CD4-positive, alpha-beta T cell treated with Interleukin-15 for 1 hour (primary cell): ENCODE measurements at regions not wholly inside any gene's neighbourhood (a gene's known extent, or its start where the extent isn't known, plus 50 kb on each side); places are given as distances from the start of the nearest gene placed in this dataset.

Experiments
- DNase-seq: peaks from one replicate; pipeline ENCODE4 v3.0.0-alpha.2; 2020

GRCh38 chr10:3478153-3478552 is 305.6 kb upstream of the PITRM1 start:
- DNase-seq: no peak

DNA sequence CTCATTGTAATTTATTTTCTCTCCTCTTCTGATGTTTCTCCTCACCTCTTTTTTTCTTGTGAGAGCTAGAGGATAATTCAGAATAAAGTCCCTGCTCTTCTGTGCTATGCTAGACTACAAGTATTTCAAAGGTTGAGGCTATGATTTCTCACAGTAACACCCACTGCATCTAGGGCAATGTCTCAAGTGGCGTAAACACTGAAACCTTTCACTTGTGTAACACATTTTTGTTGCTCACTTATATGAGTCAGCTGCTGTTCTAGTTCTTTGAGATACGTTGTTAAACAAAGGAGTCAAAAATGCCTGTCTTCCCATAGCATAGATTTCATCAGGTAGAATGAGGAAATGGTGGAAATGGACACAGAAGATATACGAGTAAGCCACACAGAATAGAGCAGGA is 305.1 kb upstream of the PITRM1 start:
- no peak for DNase-seq

GRCh38 chr10:3476640-3477448 is 304.3 kb upstream of the PITRM1 start:
- no peak for DNase-seq

DNA sequence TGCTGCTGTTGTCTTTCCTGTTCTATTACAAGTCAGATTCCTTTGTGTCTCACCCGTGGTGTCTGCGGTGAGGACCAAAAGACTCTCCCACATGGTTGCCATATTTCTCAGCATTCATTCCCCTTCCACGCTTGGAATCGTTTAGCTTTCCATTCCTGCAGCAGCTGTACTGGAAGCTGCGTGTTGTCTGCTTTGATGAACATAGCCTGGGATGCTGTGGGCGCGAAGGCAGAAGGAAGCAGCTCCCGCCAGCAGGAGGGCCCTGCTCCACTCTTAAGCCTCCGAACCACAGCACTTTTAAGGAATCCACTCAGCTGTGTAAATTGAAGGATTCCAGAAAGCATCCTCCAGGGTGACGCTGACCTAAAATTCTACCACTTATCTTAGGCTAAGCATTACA is 303.6 kb upstream of the PITRM1 start:
- no peak for DNase-seq

DNA sequence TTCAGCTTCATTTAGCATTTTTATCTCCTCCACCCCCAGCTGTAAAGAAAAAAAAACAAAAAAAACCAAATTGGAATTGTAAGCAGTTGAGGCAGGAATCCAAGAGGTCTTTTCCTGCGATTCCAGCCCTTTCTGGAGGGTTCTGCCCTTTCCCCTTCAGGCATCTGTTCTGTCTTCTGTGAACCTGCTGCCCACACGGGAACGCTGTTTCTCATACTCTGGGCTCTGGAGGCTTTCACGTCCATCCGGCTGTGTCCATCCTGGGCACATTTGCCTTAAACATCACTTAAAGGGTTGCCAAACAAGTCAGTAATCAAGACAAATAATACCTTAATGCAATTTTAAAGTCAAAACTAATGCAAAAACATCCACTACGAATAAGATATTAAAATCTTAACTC is 302.8 kb upstream of the PITRM1 start:
- no peak for DNase-seq

DNA sequence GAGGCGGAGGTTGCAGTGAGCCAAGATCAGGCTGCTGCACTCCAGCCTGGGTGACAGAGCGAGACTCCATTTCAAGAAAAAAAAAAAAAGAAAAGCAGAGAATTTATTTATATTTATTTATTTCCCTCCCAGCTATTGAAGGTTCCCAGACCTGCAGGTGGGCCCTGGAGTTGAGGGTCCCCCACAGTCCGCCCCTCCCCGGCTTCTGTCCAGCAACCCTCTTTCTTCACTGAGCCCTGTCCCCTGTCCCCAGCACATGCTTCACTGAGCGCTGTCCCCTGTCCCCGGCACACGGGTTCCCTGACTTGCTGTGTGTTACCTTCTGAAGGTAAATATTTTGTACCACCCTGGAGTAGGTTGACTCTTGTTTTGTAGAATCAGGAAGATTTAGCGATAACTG is 301.7 kb upstream of the PITRM1 start:
- no peak for DNase-seq

- DNase-seq: no peak
Observed at GRCh38 chr10:3473271-3473670, 300.7 kb upstream of the PITRM1 start.

DNA sequence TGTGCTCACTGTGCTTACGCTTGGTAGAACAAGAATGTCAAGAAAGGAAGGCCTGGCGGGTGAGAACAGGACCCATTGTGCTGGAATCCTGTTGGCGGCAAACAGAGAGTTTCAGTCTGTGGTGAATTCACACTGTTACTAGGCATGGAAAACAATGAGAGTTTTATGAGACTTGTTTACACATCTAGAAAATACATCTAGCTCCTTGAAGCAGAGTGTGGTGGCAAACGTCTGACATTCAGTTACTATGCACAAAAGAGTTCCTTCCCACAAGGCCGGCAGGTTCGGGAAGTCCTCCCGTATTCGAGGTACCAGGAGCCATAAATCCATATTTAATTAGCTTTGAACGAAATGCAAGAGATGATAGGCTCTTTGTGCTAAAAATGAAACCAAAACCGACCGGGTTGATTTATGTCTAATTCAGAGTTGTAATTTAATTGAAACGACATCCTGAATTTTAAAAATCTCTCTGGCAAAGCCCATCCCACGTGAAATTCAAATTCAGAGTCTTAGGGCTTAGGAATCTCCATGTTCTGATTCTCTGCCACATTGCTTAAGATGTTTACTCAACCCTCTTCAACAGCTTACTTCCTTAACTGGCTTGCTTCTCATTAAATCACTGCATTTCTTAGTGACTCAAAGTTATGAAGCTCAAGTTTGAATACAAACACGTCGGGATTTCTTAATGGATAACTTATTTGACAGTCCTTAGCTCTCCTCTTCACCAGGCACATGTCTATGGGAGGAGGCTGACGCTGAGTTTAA is 299.9 kb upstream of the PITRM1 start:
- DNase-seq: no peak

GRCh38 chr10:3471927-3472286 is 299.3 kb upstream of the PITRM1 start:
- DNase-seq: no peak

GRCh38 chr10:3471472-3471871 is 298.9 kb upstream of the PITRM1 start:
- DNase-seq: no peak

DNA sequence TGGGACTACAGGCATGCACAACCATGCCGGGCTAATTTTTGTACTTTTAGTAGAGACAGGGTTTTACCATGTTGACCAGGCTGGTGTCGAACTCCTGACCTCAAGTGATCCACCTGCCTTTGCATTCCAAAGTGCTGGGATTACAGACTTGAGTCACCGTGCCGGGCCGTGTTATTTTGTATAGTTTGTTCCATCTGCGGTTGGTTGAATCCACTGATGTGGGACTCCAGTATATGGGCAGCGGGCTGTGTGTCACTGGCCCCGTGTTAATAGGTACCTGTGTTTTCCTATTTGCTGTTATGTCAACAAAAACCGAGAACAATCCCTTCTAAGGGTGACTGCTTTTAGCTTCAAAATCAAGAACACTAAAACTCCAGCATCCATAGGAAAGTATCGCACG is 297.6 kb upstream of the PITRM1 start:
- DNase-seq: no peak

DNA sequence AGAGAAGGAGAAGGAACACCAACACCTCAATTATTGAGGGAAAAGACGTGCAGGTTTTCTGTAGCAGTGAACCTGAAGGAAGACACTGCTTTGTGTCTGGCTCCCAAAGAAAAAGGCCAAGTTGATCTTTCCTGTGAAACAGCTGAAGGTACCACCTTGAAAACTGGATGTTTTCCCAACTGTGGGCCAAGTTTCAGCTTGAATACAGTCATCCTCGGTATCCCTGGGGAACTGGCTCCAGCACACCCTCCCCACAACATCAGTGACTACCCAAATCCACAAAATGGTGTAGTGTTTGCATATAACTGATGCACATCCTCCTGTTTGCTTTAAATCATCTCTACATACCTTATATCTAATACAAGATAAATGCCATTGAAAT is 297.0 kb upstream of the PITRM1 start:
- no peak for DNase-seq

DNA sequence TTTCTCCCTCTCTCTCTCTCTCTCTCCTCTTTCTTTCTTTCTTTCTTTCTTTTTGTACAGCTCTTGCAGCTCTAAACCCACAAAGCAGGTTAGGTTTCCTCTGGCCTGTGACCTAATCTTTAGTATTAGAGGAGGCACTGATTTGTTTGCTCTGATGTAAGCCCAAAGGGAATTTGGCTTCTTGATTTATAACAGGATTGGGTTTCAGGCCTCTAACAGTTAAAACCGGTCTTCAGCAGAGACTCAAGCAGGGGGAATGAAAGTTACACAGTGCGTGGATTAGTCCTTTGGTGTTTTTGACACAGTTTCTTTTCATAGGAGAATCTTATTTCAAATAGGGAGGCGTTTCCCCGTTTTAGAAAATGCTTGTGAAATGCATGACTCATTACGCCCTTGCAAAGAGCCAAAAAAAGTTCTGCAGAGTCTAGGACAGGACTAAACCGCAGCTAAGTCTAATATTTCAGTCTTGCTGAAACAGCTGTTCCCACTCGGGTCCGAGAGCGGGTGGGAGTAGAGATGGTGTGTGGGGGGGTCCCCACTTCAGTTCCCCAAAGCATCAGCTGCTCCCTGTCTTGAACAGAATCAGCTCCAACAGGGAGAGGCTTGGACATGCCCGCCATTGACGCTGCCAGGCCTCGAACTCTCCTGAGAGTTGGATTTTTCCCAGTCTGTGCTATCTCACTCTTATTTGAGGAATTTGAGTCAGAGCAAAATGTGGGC is 296.5 kb upstream of the PITRM1 start:
- DNase-seq: no peak

GRCh38 chr10:3467052-3467951 is 294.7 kb upstream of the PITRM1 start:
- peak; percentile 35 for DNase-seq

DNA sequence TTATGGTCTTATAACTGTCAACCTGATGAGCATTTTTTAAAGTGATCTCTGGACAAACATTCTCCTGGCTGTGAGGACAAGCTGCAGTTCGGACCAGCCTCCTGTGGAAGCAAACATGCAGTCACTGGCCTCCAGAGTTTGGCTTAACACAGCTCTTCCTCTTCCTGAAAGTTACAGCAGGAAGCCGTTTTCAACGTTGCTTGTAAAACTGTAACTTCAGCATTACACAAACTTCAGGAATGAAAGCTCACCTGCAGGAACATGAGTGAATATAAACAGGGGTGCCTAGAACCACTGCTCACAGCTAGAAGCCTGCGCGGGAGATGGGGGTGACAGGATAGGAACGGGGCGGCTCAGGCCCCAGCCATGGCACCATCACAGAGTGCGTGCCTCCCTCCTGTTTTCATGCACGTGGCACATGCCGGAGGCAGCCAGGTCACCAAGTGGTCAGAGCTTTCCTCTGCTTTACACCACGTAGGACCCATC is 292.9 kb upstream of the PITRM1 start:
- DNase-seq: no peak

- no peak for DNase-seq
Observed at GRCh38 chr10:3464760-3465405, 292.3 kb upstream of the PITRM1 start.

DNA sequence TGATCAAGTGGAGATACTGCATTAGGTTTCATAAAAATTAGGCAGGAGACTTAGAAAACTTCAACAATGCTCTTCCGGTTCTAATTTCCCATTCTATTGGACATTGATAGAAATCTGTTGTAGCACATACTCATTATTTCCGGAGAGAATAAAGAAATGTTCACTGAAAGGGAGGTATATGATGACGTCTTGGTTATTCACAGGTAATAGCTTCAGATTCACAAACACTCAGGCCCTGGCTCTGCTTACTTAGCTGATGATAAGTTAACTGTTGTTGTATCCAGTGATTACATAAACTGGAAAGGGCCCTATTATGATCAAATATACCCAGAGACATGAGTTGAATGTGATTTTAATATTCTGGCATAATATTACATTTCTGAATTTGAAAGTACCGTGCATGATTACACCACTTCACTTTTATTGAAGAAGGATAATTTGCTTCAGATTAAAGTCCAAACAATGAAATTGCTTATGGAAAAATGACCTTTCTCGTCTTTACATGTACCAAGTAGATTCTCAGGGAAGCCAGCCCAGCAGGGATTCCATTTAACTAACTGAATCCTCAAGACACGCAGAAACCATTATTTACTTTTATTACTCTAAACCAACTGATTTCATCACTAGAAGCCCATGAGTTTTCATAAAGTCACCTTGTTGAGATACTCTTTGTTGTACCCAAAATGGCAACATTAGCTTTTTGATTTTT is 288.0 kb upstream of the PITRM1 start:
- DNase-seq: no peak

GRCh38 chr10:3455385-3456334 is 283.1 kb upstream of the PITRM1 start:
- DNase-seq: no peak

GRCh38 chr10:3452683-3453361 is 280.2 kb upstream of the PITRM1 start:
- DNase-seq: no peak

DNA sequence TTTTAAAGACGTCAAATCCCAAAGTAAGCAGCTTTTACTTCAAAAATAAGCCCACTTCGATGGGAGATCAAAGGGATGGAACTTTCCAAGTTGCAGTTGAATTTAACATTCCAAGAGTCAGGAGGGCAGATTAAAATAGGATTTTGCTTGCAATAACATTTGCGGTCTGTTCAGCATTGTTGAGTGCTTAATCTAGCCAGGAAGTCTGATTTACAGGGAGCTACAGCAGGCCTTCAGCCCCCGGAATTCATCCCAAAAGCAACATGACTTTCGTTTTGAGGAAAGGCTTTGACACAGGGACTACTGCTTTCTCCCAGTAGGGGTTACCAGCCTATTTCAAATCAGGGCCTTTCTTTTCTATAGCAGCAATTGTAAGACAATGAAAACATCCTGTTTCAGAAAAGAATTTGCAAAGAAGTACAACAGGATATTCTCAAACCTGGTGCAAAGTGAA is 279.6 kb upstream of the PITRM1 start:
- DNase-seq: no peak
